ENCODE measurements at regions not wholly inside any gene's neighbourhood (a gene's known extent, or its start where the extent isn't known, plus 50 kb on each side); places are given as distances from the start of the nearest gene placed in this dataset.

- peaks cover 6 to 13% of the 10 kb centered on the region in 2 donors for H3K27me3 Mint-ChIP-seq (ENCODE audit: low read depth in 2 of 2)
- no peak overlapping the region for H3K4me3 Mint-ChIP-seq
- no peaks in the 10 kb centered on the region for H3K4me1 Mint-ChIP-seq
- no peak overlapping the region for H3K4me3 ChIP-seq (ENCODE audit: low read length)
- intact Hi-C loops (cut with micrococcal nuclease) = no loop called here
- no peaks in the 10 kb centered on the region for H3K36me3 ChIP-seq (ENCODE audit: control insufficient read depth, insufficient read depth, low read length)
- DNase-seq = no peak
- no peaks in the 10 kb centered on the region for H3K9me3 Mint-ChIP-seq
- H3K27ac Mint-ChIP-seq = no peak overlapping the region
- no peaks in the 10 kb centered on the region for H3K36me3 Mint-ChIP-seq
- ATAC-seq = no peak
- WGBS (ENCODE audit: insufficient coverage) = 92% methylated on average over 1 of the region's 6 CpGs
- H3K27me3 ChIP-seq (ENCODE audit: control insufficient read depth, insufficient read depth, low read length) = no peaks in the 10 kb centered on the region
- H3K9me3 ChIP-seq (ENCODE audit: control insufficient read depth, insufficient read depth, low read length) = no peaks in the 10 kb centered on the region
- H3K27ac ChIP-seq (ENCODE audit: low read length) = no peak overlapping the region
- TF ChIP-seq, protein P1, sequence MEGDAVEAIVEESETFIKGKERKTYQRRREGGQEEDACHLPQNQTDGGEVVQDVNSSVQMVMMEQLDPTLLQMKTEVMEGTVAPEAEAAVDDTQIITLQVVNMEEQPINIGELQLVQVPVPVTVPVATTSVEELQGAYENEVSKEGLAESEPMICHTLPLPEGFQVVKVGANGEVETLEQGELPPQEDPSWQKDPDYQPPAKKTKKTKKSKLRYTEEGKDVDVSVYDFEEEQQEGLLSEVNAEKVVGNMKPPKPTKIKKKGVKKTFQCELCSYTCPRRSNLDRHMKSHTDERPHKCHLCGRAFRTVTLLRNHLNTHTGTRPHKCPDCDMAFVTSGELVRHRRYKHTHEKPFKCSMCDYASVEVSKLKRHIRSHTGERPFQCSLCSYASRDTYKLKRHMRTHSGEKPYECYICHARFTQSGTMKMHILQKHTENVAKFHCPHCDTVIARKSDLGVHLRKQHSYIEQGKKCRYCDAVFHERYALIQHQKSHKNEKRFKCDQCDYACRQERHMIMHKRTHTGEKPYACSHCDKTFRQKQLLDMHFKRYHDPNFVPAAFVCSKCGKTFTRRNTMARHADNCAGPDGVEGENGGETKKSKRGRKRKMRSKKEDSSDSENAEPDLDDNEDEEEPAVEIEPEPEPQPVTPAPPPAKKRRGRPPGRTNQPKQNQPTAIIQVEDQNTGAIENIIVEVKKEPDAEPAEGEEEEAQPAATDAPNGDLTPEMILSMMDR (IDR thresholded peaks at IDR 0.05) = no peak
- H3K4me1 ChIP-seq (ENCODE audit: control insufficient read depth, insufficient read depth, low read length) = no peaks in the 10 kb centered on the region
Observed at GRCh38 chr10:10830293-10830986, 187.2 kb upstream of the CELF2 start.

GRCh38 chr10:10831085-10831484, 186.6 kb upstream of the CELF2 start:
- no peak overlapping the region for H3K27ac Mint-ChIP-seq
- no peak for ATAC-seq
- Histone ChIP-seq H3K36me3 (ENCODE audit: control insufficient read depth, insufficient read depth, low read length) (no peaks in the 10 kb centered on the region), H3K27ac (ENCODE audit: low read length) (no peak overlapping the region), H3K4me1 (ENCODE audit: control insufficient read depth, insufficient read depth, low read length) (no peaks in the 10 kb centered on the region), H3K9me3 (ENCODE audit: control insufficient read depth, insufficient read depth, low read length) (no peaks in the 10 kb centered on the region), H3K27me3 (ENCODE audit: control insufficient read depth, insufficient read depth, low read length) (no peaks in the 10 kb centered on the region), H3K4me3 (ENCODE audit: low read length) (no peak overlapping the region)
- WGBS (ENCODE audit: insufficient coverage) = 89% methylated on average over 8 of the region's 8 CpGs
- H3K9me3 Mint-ChIP-seq = no peaks in the 10 kb centered on the region
- H3K36me3 Mint-ChIP-seq = no peaks in the 10 kb centered on the region
- intact Hi-C loops (cut with micrococcal nuclease) = no loop called here
- TF ChIP-seq, protein P1 (IDR thresholded peaks at IDR 0.05) = no peak
- no peak for DNase-seq
- no peaks in the 10 kb centered on the region for H3K4me1 Mint-ChIP-seq
- peaks cover 9 to 19% of the 10 kb centered on the region in 2 donors for H3K27me3 Mint-ChIP-seq (ENCODE audit: low read depth in 2 of 2)
- H3K4me3 Mint-ChIP-seq = no peak overlapping the region

DNA sequence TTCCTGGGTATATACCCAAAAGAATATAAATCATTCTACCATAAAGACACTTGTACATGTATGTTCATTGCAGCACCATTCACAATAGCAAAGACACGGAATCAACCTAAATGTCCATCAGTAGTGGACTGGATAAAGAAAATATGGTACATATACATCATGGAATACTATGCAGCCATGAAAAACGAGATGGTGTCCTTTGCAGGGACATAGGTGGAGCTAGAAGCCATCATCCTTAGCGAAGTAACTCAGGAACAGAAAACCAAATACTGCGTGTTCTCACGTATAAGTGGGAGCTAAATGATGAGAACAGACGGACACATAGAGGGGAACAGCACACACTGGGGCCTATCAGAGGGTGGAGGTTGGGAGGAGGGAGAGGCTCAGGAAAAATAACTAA, 183.7 kb upstream of the CELF2 start:
- H3K27me3 ChIP-seq (ENCODE audit: control insufficient read depth, insufficient read depth, low read length) = no peaks in the 10 kb centered on the region
- DNase-seq (no peak), ATAC-seq (no peak)
- Mint-ChIP-seq H3K27ac (no peak overlapping the region), H3K4me1 (no peaks in the 10 kb centered on the region), H3K4me3 (no peak overlapping the region), H3K36me3 (no peaks in the 10 kb centered on the region), H3K9me3 (no peaks in the 10 kb centered on the region), H3K27me3 (ENCODE audit: low read depth in 2 of 2) (peaks cover 4 to 7% of the 10 kb centered on the region in 2 donors)
- no peaks in the 10 kb centered on the region for H3K4me1 ChIP-seq (ENCODE audit: control insufficient read depth, insufficient read depth, low read length)
- TF ChIP-seq, protein P1 (IDR thresholded peaks at IDR 0.05) = no peak
- no peak overlapping the region for H3K27ac ChIP-seq (ENCODE audit: low read length)
- intact Hi-C loops (cut with micrococcal nuclease) = no loop called here
- WGBS (ENCODE audit: insufficient coverage) = 83% methylated on average over 5 of the region's 6 CpGs
- H3K9me3 ChIP-seq (ENCODE audit: control insufficient read depth, insufficient read depth, low read length) = peaks cover 2% of the 10 kb centered on the region
- H3K36me3 ChIP-seq (ENCODE audit: control insufficient read depth, insufficient read depth, low read length) = no peaks in the 10 kb centered on the region
- H3K4me3 ChIP-seq (ENCODE audit: low read length) = no peak overlapping the region

DNA sequence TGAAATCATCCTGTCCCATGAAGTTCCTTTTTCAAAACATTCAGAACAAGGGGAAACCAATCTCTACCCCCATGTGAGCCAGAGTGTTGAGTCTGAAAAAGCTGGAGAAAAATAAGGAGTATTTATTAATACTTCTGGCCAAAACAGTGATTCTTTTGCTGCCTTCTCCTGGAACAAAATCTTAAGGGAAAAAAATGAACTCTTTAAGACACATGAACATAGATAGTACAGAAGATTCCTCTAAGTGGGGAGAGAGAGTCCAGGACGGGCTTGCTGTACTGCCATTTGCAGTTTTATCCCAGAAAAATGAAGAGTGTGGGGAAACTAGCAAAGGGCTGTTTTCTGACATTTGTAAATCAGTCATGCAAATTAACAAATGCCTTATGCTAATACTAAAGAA, 173.4 kb upstream of the CELF2 start:
- intact Hi-C loops (cut with micrococcal nuclease) = no loop called here

More for the DNA sequence above, 173.4 kb upstream of the CELF2 start:
- H3K9me3 Mint-ChIP-seq = peaks cover 5 to 7% of the 10 kb centered on the region in 2 donors
- Histone ChIP-seq H3K36me3 (ENCODE audit: control insufficient read depth, insufficient read depth, low read length) (no peaks in the 10 kb centered on the region), H3K27ac (ENCODE audit: low read length) (no peak overlapping the region), H3K4me1 (ENCODE audit: control insufficient read depth, insufficient read depth, low read length) (no peaks in the 10 kb centered on the region), H3K27me3 (ENCODE audit: control insufficient read depth, insufficient read depth, low read length) (no peaks in the 10 kb centered on the region), H3K4me3 (ENCODE audit: low read length) (no peak overlapping the region), H3K9me3 (ENCODE audit: control insufficient read depth, insufficient read depth, low read length) (no peaks in the 10 kb centered on the region)
- TF ChIP-seq, protein P1 (IDR thresholded peaks at IDR 0.05) = no peak
- no peaks in the 10 kb centered on the region for H3K4me1 Mint-ChIP-seq
- WGBS (ENCODE audit: insufficient coverage) = 60% methylated on average over 1 of the region's 1 CpG
- no peak overlapping the region for H3K4me3 Mint-ChIP-seq
- ATAC-seq (no peak), DNase-seq (no peak)
- peaks cover 22% of the 10 kb centered on the region for H3K36me3 Mint-ChIP-seq
- H3K27ac Mint-ChIP-seq = no peak overlapping the region
- H3K27me3 Mint-ChIP-seq (ENCODE audit: low read depth in 2 of 2) = peaks cover 6 to 62% of the 10 kb centered on the region in 2 donors
